ENCODE measurements at regions not wholly inside any gene's neighbourhood (a gene's known extent, or its start where the extent isn't known, plus 50 kb on each side); places are given as distances from the start of the nearest gene placed in this dataset.

DNA sequence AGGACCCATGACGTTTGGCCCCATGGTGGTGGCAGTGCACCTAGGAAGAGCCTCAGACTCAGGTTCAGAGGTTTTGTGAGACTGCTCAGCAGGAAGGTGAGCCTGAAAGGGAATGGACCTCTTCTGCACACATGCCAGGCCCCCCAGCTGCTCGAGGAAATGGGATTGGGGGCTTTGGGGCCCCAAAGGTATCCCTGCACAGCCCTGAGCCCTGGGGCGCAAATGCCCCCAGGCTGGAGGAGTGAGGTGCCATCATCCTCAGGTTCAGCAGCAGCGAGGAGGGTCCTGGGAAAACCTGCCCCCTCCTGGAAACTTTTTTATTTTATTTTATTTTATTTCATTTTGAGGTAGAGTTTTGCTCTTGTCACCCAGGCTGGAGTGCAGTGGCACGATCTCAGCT lies 171.8 kb upstream of the MVB12B start:
- no peak for DNase-seq

DNA sequence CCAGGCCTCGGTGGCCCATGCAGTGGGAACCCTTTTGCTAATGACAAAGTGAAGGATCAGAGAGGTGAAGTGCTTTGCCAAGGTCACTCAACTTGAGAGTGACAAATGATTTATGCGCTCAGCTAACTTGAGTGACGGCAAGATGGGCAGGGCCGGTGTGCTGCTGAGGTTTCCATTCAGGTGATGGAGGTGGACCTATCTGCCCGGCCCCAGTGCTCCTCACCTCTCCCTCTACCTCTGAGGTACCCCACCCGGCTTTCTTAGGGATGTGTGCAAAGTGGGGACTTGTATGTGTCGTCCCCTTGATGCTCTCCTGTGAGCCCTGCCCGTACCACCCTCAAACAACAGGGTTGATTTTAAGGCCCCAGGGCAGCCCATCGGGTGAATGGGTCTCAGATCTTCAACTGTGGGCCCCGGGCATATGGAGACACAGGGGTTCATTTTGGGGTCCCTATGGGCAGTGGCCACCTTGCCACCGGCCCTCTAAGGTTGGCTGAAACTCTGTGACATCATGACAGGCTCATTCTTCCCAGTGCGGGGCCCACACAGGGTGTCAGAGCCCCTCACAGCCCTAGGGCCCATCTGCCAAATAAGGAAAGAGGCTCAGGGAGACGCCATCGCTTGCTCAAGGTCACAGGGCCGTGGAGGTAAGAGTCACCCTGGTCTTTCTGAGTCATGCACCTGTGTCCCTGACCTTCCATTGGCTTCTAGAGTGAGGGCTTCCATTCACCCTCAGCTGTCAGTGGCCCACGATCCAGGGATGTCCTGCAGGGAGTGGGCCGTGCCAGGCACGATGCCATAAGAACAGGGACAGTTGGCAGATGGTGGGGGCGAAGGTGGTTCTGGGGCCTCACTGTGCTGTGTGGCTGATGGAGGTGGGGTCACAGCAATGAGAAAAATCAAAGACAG lies 170.6 kb upstream of the MVB12B start:
- DNase-seq, result no peak

DNA sequence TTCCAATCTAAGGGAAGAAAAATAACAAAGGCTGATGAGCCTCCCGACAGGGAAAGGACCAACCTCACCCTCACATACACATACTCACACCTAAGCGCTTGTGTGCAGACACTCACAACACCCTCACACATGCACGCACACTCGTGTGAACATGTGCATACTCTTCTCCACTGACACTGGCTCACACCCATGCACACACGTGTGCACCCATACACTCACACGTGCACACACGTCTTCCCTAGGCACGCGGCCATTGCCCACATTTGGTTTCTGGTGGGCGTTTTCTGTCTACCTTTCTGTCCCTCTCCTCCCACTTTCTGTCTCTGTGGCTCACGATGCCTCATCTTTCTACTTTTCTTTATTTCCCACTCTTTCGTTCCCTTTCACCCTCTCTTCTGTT lies 169.7 kb upstream of the MVB12B start:
- DNase-seq, result no peak

DNA sequence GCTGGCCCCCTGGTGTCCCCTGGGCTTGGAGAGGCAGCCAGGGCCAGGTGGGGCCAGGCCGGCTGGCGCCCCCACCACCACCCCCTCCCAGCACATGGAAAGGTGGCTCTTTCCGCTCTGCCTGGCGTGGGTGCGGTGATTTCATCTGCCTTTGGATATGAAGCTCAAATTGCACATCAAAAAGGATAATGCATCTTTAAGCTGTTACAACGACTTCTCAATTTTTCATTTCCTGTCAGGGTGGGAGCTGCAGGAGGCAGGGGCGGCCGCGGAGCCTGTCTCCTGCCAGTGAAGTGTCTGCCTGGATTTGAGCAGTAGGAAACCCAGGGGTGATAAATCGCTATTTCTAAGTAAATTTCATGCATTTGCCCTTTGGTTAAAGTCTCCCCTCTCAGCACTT lies 169.2 kb upstream of the MVB12B start:
- no peak for DNase-seq

DNA sequence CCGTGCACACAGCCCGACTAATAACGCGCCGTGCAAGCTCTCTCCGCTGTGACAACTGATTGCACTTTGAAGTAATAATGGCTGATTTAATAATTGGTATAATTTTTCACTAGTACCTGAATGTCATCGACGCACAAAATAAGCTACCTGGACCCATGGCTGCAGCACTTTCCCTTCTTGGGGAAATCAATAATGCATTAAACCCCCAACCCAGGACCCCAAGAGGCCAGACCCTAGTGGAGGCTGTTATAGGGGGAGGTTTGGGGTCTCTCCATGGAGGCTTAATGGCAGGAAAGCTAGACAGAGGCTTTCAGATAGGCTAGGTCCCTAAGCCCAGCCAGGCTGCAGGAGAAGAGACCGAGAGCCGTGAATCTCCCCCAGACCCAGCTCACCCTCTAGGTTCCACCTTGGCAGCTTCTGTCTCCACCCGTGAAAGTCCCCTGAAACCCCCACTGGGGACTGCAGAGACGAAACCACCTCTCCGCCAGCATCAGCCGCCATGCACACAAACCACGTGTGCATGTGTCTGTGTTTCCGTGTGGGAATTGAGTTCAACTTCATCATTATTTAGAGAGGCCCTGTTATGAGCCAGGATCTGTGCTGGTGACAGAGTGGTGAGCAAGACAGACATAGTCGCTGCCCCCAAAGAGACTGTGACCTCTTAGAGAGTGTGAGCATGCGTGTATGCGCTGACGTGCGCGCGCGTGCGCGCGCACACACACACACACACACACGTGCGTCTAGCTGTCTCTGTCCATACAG lies 168.6 kb upstream of the MVB12B start:
- no peak for DNase-seq

DNA sequence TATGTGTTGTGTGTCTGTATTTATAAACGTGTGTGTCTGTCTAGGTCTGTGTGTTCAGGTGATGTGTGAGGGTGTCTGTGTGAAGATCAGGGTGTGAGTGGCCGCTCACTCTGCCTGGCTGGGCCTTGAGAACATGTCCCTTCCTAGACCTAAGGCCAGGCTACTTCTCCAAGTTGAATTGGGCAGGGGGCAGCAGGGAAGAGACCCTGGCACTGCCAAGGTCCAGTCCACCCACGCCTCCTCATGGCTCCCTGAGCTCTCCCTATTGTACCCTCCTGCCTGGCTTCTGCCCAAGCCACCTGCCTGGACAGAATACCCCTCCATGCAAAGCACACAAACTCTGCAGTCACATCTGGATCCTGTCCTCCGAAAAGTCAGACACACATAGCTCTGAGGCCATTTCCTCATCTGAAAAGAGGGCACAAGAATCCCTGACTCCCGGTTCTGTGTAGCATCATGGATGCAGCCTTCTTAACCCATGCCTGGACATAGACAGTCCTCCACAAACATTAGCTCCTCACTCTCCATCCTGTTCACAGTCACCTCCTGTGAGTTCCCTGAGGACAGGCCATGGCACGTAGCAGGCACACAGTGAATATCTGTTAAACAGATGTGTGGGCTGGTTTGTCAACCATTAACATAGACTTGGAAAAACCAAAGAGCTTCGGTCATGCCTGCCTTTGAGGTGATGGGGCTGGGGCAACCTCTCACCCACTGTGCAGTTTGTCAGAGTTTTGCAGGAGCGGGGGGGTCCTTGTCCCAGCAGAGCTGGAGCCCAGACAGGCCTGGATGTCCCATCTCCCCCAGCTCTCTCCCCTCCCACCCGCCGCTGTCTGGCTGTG lies 167.8 kb upstream of the MVB12B start:
- DNase-seq, result no peak

DNA sequence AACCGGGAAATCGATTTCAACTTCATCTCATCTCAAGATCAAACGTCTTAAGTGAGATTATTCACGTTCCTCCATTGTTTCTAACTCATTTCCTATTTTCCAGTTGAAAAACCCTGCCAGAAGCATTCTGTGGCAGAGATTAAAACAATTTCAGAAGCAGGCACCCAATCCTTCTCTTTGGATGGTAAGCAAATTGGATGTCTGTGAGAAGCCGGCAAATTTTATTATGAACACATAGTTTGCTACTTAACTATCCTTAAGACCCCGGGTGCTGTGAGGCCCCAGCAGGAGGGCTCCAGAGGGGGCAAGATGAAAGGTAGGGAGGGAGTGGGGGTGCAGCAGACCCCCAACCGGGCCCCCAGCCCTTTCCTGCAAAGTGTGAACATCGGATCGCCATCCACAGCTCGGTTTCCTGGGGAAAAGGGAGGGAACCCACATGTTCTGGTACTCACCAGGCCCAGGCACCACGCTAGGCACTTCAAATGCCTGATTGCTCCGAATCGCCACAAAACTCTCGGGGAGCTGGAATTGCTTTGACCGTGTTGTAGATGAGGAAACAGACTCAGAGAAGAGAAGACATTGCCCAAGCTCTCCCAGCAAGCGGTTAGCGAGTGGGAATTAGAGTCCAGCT lies 167.1 kb upstream of the MVB12B start:
- no peak for DNase-seq

DNA sequence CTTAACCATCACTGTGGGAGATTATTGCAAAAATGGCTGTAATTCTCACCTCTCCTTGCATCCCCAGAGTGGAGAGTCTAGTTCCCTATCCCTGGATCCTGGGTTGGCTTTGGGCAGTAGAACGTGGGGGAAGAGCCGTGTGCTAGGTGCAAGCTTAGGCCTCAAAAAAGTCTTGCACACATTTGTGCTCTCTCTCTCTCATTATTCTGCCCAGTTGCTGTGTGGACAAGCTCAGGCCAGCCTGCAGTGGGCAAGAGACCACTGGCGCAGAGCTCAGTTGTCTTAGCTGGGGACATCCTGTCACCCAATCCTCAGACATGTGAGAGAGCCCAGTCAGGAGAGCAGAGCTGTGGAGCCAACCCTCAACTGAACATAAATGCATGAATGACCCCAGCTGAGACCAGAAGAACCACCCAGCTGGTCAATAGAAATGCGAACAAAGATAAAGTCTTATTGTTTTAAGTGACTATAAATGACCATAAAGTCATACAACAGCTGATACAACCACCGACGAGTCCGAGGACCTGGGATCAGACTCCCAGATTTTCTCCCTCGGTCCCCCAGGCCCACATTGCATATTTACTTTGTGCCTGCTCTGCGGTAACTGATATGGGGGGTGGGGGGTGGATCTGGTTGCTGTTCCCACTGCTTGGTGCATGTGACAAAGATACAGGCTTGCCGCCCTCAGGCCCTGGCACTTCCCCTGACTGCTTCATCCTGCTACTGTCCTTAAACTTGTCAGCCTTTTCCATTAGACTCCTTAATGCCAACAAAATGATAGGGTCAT lies 166.4 kb upstream of the MVB12B start:
- DNase-seq, result no peak

DNA sequence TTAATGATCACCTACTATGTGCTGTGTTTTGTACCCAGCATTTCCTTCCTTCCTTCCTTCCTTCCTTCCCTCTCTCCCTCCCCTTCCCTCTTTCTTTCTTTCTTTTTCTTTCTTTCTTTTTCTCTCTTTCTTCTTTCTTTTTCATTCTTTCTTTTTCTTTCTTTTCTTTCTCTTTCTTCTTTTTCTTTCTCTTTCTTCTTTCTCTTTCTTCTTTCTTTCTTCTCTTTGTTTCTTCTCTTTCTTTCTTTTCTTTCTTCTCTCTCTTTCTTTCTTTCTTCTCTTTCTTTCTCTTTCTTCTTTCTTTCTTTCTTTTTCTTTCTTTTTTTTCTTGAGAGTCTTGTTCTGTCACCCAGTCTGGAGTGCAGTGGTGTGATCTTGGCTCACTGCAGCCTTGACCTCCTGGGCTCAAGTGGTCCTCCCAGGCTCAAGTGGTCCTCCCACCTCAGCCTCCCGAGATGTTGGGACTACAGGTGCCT lies 165.7 kb upstream of the MVB12B start:
- DNase-seq, result no peak

DNA sequence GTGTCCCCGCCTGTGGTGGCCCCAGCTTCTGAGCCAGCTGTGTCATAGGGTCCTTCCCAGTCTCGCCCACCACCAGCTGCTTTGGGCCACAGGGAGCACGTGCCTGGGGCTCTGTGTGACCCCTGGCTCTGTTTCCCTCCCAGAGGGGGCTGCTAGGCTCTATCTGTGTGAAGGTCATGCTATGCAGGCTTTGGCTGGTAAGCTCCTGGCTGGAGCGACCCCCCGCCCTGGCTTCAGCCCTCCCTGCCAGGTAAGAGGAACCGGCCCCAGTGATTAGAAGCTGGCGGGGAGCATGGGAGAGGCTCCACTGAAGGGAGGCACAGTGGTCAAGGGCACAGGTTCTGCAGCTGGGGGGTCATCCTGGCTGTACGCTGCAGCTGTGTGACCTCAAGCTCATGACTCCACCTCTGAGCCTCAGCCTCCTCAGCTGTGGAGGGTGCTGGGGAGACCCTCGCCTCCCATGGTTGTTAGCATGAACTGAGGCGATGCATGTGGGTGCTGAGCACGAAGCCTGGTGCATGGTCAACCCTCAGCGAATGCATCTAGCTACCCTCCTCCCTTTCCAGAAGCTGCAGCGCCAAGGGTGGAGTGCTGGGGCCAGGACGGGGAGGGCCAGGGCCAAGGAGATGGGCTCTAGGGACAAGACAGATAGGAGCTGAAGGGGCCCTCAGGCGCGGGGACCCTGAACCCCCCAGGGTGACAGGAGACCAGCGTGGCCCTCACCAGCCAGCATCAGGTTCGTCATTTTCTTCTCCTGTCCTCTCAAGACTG lies 163.8 kb upstream of the MVB12B start:
- no peak for DNase-seq

DNA sequence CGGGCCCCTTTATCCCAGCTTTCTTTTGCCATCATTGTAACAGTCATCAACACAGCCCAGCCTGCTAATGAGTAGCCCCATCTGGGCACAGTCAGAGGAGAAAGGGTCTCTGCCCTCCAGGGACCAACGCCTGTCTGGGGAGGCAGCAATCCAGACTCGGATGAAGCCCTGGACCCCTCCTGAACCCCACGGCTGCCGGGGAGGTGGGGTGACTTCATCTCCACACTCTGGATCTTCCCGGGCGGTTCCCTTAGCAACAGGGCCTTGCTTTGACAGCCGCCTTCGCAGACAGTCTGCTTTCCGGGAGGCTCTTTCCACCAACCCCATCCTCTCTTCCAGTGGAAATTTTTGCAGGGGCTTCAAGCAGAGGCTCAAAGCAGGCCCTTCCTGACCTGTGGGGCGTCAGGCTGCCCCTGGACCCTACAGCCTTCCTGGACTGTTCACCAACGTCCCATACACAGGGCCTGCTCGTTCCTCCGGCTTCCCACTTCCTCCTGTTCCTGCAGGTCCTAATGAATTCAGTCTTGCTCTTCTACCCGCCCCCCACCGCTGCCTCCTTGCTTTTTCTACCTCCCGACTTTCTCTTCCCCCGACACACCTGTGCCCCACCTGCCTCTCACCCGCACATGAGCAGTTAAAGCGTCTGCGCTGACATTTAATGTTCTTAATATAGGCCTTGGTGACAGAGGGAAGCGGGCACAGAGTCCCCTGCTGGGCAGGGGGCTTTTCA lies 161.7 kb upstream of the MVB12B start:
- DNase-seq, result no peak

DNA sequence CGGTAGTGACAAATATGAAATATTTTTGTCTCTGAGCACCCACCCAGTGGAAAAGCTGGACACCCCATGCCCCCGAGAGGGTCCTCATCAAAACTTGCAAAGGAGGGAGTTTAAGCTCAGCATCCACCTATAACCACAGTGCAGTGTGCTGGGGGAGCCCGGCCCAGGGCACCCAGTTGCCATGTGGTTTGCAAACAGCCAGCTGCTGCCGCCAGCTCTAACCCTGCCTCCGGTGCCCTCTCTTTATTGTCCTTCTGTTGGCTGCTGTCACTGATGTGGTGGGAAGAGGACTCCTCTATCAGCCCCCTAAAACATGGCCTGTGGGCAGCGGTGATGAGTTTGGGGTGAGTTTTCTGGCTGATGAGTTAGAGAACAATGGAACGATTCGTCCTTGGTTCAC lies 160.9 kb upstream of the MVB12B start:
- DNase-seq, result no peak

DNA sequence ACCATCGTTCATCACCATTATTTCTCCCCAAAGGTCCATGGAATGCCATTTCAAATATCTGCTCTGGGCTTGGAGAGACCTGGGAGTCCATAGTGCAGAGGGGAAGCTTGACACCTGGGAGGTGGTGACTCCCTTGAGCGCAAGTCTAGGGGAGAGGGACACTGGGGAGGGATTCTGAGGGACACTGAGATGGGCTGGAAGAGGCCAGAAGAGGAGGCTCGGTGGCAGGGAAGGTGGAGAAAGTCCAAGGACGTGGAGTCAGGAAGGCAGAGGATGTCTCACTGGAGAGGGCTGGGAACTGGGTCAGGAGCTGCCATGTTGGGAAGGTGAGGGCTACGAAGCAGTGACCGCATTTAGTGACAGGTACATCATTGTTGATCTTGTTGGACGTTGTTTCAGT lies 160.3 kb upstream of the MVB12B start:
- no peak for DNase-seq

DNA sequence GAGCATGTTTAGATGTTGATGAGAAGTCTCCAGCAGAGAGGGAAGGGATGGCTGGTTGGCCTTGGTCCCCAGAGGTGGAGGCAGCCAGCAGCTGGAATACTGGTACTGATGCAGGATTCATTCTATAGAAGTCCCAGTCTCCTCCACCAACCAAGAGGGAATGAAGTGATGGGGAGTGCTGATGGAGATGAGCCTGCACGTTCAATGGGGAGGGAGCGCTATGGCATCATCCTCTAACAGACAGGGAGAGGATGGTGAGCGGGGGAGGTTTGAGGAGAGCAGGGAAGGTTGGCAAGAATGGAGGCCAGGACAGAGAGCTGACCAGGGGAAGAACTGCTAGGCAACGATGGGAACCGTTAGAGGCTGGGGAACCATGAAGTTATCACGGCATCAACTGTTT lies 159.8 kb upstream of the MVB12B start:
- DNase-seq, result no peak

DNA sequence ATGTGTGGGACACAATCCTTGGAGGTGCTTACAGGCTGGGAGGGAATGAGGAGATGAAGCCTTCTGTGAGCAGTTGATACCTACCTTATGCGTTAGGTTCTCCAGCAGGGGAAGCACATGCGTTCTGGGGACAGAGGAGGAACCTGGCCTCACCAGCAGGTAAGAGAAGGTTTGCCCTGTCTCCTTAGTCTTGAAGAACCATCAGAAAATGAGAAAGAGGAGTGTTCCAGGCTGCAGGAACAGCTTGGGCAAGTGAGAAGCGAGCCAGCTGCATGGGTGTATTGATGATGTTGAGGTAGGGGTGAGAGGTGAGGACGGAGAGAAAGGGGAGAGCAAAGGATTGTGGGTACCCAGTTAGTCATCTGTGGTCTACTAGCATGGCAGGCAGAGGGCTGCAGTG lies 156.9 kb upstream of the MVB12B start:
- DNase-seq, result no peak

DNA sequence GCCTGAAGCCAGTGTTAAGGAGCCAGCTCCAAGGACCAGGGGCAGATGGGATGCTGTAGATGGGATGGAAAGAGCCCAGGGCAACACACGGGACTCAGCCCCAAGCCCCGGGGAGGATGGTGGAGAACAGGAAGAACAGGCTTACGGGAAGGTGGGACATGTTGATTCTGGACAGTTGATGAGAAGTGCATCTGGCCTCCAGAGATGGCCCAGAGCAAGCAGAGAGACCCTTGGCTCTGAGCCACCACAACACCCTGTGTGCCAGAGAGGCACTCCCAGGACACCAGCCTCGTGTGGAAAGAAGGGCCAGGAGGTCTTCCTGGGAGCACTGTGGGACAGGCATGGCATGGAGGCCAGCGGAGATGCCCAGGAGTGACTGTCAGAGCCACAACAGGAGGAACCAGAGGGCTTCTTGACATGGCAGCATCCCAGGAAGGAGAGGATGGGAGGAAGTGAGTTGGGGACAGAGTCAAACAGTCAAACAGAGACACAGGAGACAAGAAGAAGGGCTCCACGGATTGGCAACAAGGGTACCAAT lies 156.3 kb upstream of the MVB12B start:
- DNase-seq, result no peak

DNA sequence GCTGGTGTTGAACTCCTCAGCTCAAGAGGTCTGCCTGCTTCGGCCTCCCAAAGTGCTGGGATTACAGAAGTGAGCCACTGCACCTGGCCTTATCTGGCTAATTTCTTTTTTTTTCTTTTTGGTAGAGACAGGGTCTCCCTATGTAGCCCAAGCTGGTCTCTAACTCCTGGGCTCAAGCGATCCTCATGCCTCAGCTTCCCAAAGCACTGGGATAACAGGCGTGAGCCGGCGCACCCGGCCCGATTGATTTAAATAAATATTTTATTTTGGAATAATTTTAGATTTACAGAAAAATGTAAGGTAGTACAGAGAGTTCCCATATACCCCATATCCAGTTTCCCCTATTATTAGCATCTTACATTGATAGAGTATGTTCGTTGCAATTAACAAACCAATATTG lies 155.0 kb upstream of the MVB12B start:
- no peak for DNase-seq

DNA sequence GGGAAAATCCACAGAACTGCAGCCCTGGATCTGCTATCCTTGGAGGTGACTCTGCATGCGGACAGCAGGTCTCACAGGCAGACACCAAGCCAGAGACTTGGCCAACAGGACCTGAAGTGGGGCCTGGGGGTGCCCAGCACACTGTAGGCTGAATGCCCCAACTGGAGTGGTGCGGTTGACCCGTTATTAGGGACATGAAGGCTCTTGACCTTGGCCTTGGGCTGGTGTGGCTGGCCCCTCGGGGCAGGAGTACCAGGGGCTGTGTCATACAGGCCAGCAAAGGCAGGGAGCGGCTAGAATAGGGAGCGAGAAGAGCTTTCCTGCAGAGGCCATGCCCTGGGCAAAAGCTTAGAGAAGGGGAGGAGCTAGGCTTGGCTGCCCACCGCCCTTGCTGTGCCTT lies 153.2 kb upstream of the MVB12B start:
- DNase-seq, result no peak

DNA sequence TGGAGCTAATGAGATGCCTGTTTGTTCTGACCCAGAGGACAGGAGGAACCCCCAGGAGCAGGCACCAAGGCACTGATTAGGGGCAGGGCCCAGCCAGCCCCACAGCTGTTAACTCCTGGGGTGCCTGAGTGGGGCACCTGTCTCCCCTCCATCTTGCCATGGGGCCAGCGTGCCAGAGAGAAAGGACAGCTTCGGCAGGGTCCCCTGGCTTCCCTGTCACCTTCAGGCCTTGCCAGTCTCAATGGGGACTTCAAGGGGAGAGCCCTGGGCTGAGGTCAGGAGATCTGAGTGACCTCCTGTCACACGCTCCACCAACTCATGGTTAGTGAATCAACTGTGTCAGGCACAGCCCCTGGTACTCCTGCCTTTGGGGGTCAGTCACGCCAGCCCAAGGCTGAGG lies 152.7 kb upstream of the MVB12B start:
- DNase-seq, result no peak

DNA sequence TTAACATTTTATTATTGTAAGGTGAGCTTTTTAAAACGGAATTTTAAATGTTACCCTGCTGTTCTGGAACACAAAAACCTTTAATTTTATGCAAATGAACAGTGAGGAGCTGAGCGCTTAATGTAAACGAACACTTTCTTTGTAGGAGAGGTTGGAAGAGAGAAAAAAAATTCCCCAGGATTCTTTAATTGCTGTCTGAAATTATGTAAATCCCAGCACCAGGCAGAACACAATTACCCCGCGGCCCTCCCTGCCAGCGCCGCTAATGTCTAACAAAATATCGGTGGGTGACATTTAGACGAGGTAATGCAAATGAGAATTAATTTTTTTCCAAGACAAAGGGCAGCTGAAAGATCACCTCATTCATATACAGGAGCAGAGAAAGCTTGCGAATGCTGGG lies 143.4 kb upstream of the MVB12B start:
- no peak for DNase-seq

All from 8988T (cell line).